ENCODE measurements at regions not wholly inside any gene's neighbourhood (a gene's known extent, or its start where the extent isn't known, plus 50 kb on each side); places are given as distances from the start of the nearest gene placed in this dataset.
A peak's percentile ranks its signal among the peaks of the same experiment; 100 is the strongest.

GRCh38 chr2:76448956-76449355, 738.2 kb upstream of the GCFC2 start:
- no peak for DNase-seq

- DNase-seq: no peak
These were observed 736.6 kb upstream of the GCFC2 start for GRCh38 chr2:76447294-76447693.

DNA sequence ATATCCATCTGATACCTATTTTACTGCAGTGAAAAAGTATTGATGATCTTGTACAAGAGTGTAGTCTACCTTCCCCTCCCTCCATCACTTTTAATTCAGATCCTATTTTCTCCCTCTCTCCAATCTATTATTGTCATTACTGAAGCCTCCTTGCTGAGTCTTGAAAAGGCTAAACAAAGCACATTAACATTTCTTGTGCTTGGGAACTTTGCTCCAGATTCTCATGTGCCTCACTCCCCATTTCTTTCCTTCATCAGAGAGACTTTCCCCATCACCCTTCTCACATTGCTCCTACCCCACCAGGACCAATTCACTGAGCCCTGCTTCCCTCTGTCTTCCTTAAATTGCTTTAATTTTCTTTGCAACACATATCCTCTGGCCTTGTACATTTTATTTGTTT, 736.2 kb upstream of the GCFC2 start:
- no peak for DNase-seq

DNA sequence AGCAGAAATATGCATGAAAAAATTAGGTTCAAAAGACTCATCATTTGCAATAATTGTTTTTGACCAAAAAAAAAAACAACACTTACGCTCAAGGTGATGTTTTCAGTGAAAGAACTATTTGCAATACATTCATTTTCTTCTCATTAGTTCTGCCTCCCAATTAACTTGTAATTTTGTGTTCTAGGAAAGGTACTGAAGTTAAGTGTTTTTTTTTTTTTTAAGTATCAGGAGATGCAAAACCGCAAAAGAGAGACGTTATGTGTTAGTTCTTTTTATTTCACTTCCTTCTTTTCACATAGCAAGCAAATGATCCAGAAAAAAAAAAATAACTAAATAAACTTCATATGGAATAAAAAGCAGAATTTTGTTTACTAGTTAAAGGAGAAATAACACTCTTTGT, 735.2 kb upstream of the GCFC2 start:
- no peak for DNase-seq

DNA sequence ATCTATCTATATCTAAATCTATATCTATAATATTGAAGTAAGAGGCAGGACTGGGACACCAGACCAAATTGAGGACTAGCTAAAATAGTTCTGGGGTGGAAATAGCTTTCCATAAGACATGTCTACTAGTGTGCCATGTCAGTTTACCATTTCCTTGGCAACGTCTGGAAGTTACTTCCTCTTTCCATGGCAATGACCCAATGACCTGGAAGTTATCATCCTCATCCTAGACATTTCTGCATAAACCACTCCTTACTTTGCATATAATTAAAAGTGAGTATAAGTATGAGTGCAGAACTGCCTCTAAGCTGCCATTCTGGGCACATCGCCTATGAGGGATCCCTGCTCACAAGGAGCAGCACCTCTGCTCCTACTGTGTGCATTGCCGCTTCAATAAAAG, 734.0 kb upstream of the GCFC2 start:
- no peak for DNase-seq

DNA sequence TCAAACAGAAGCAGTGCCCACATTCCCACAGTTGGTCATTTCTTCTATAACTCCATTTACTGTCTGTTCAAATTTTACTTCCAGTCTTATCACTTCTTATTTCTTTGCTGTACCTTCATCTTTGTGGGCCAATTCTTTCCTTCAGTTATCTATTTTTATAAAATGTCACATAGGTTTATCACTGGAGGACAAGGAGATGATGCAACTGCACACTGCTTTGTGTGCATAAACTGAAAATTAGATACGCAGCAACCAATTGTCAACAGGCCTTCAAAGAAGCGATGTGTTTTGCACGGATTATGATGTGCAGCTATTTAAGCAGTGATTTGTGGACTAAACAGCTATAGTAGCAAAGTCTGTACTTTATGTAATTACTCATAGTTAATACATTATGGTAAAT, 726.8 kb upstream of the GCFC2 start:
- DNase-seq: no peak

DNA sequence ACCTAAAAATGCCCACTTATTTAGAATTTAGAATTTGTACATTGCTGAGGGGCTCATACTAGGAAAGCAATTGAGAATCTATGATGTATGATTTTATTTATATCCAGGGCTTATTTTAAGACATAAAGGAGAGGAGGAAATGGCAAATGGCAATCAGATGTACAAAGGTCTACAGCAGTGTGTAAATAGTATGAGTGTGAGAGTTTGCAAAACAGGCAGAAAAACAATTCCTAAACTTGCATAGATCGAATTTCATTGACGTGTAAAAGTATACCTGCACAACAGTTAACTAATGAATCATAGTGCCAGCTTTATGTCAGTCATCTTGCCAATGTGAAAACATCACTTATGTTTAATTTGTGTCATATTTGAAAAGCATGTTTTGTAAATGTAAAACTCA, 718.7 kb upstream of the GCFC2 start:
- DNase-seq: no peak

DNA sequence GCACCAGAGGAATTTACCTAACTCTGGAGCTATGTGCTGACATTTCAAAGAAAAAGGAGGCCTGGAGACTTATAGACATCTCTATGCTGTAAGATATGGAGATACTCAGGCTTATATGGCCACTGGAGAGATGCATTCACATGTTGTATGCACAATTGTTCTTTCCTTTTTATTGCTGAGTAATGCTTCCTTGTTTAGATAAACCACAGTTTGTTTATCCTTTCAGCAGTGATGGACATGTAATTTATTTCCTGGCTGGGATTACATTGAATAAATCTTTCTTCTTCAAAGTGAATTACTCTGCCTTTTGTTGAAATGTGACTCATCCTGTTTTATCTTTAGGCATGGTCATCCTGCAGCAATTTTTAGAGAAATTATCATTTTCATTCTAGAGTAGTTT, 716.7 kb upstream of the GCFC2 start:
- DNase-seq: no peak

- no peak for DNase-seq
These were observed 705.1 kb upstream of the GCFC2 start for GRCh38 chr2:76415821-76416220.

- no peak for DNase-seq
These were observed 702.7 kb upstream of the GCFC2 start for GRCh38 chr2:76413436-76413835.

DNA sequence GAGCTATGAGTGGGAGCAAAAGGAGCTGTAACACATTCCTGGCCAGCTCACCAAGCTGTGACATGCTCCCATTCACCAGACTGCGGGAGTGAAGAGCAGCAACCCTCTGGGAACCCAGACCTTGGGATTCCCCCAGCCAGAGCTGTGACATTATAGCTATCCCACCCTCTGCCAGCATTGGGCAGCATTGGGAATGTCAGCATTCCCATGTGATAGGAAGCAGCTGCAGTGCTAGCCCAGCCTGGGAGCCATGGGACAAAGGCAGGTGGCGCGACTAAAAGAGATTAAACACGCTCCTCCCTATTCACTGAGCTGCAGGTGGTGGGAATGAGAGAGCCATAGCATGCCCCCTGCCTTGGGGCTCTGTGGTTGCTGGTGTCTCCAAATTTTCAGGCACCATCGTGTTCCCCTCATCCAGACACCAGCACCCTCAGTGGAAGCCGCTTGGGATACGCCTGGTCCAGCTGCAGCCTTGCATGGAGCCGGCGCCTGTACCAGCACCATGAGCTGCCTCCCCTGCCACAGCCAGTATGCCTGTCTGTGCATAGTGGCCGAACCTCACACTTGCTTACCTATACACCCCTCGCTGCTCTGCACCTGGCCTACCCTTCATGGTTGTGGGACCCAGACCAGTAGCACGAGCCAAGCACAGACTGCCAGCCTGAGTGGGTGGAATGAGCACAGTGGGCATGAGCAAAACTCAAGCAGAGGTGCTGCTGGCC, 695.6 kb upstream of the GCFC2 start:
- no peak for DNase-seq

DNA sequence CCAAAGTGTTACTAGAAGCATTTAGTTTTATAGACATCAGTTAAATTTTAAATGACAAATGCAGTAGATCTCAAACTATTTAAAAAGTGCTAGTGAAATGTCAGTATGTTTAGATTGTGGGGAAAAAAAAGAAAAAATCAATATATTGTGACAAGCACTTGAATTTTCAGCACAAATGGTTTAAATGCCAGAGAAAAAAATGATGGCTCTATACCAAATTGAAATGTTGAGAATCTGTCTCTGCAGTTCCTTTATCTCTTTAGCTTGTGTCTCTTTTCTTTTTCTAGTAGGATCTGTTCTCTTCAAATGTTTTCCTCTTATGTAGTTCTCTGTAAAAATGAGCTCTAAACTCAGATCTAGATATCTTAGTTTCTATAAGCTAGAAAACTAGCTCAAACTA, 682.6 kb upstream of the GCFC2 start:
- no peak for DNase-seq

- DNase-seq: peak; percentile 69
These were observed 681.0 kb upstream of the GCFC2 start for GRCh38 chr2:76391678-76392077.

GRCh38 chr2:76387294-76387693, 676.6 kb upstream of the GCFC2 start:
- DNase-seq: no peak

DNA sequence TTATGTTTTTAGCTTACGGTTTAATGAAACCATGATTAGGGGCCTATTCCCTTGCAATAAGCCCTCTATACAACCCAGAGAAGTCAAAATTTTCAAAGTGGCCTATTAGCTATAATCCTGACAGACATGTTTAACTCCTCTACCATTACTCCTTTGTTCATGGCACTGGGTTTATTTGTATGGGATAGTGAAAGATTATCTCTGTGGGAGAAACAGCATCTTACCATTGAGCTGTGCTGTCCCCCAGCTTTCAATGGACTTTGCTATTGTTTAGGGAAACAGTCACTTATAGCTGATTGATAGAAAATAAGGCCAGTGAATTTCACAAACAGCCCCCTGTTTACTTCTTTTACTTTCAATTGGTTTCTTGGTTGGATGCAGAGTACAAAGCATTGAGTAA, 675.2 kb upstream of the GCFC2 start:
- no peak for DNase-seq

DNA sequence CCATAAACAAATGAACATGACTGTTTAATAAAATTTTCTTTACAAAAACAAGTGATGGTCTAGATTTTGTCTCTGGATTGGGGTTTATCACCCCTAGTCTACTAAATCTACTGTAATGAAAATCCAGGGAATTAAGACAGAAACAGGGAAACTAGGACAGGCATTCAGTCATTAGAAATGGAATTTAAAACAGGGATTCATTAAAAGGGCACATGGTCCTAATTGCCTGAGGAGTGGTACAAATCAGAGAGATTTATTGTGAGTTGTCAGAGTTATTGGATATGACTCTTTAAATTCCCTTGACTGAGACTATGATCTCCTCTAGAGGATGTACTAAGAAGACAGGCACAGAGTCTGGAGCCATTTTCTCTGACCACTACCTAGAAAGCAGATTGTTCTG, 670.9 kb upstream of the GCFC2 start:
- no peak for DNase-seq

DNA sequence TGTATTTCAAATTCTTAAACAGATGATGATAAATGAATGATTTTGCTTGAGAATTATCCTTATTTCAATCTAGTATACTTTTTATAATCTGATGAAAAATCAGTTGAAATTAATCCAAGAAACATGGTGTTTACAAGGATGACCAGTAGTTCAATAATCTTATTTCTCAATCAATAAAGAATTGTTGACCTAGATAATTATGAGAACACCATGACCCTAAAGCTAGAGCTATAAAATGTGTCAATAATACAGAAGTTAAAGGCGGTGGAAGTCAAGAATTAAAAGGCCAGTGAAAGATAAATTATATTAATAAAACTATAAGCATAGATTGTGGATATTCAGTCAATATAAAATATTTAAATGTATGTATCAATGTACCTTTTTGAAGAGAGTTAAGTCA, 667.4 kb upstream of the GCFC2 start:
- DNase-seq: no peak

DNA sequence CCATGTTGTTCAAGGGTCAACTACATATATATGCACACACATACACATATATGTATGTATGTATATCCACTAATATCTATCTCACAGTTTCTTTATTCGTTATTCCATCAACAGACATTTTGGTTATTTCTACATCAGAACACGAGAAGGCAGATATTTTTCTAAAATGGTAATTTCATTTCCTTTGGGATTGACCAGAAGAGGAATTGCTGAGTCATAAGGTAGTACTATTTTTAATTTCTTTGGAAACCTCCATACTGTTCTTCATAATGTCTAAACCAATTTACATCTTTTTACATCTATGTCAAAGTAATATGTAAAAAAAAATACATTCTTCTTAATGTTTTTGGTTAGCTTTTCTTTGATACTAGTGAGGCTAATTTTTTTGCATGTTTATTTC, 630.7 kb upstream of the GCFC2 start:
- no peak for DNase-seq

- DNase-seq: no peak
These were observed 622.2 kb upstream of the GCFC2 start for GRCh38 chr2:76332871-76333270.

- DNase-seq: no peak
These were observed 620.1 kb upstream of the GCFC2 start for GRCh38 chr2:76330865-76331264.

- no peak for DNase-seq
These were observed 615.9 kb upstream of the GCFC2 start for GRCh38 chr2:76326636-76327035.

DNA sequence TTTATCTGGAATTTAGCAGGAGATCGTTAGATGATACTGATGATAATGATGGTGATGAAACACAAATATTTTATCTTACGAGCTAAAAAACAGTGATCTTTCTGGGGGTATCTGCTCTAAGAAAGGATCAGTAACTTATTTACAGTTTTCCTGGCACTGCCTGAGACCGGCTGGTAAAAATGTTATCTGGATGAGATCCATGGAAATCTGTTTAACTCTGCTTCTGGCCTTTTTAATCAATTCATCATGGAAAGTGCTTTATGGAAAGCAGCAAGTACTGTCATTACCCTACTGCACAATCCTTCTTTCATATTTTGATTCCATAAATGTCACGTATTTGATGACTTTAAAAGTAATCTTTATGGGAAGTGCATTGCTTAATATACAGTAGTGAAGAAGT, 612.7 kb upstream of the GCFC2 start:
- DNase-seq: no peak

DNA sequence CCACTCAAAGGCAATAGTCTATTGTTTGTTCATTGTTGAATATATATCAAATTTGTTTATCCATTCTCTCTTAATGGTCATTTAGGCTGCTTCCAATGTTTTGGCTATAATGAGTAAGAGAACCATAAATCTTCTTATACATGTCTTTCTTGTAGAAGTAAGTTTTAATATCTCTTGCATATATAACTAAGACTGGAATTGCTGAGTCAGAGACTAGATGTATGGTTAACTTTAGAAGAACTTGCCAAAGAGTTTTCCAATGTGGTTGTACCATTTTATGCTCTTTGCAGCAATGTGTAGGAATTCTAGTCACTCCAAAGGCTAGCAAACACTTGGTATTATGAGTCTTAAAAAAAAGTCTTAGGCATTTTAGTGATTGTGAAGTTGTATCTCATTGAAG, 610.0 kb upstream of the GCFC2 start:
- no peak for DNase-seq

GRCh38 chr2:76318848-76319360, 608.2 kb upstream of the GCFC2 start:
- DNase-seq: no peak

- no peak for DNase-seq
These were observed 606.0 kb upstream of the GCFC2 start for GRCh38 chr2:76316691-76317090.

Measured in NCI-H2171 (cell line).